HEK293 (cell line): ENCODE measurements at regions not wholly inside any gene's neighbourhood (a gene's known extent, or its start where the extent isn't known, plus 50 kb on each side); places are given as distances from the start of the nearest gene placed in this dataset.

Source experiments
- PRDM1 ChIP-seq: fragments of 450-650 bp; formaldehyde crosslinking; IDR thresholded peaks from 2 replicates; pipeline ENCODE4; 2016; ENCODE audit warnings: missing biosample characterization, missing genetic modification characterization
- REST ChIP-seq: fragments of 450-650 bp; formaldehyde crosslinking; IDR thresholded peaks from 2 replicates; pipeline ENCODE4 v1.5.1; 2016; ENCODE audit warnings: missing biosample characterization, missing genetic modification characterization
- YY1 ChIP-seq: fragments of 450-650 bp; formaldehyde crosslinking; IDR thresholded peaks from 2 replicates; pipeline ENCODE4 v1.5.1; 2018; ENCODE audit warnings: missing biosample characterization, missing genetic modification characterization
- ZBTB8A ChIP-seq: fragments of 450-650 bp; formaldehyde crosslinking; IDR thresholded peaks from 2 replicates; pipeline ENCODE4 v1.5.1; 2016; ENCODE audit warnings: missing biosample characterization, missing genetic modification characterization
- ZNF184 ChIP-seq: fragments of 450-650 bp; IDR thresholded peaks from 2 replicates; pipeline ENCODE4 v1.5.1; 2018; ENCODE audit warnings: missing biosample characterization, mild to moderate bottlenecking, missing genetic modification characterization
- ZNF2 ChIP-seq: fragments of 450-650 bp; formaldehyde crosslinking; IDR thresholded peaks from 2 replicates; pipeline ENCODE4 v1.5.1; 2016; ENCODE audit warnings: missing biosample characterization, missing genetic modification characterization
- ZNF366 ChIP-seq: fragments of 450-650 bp; formaldehyde crosslinking; conservative IDR thresholded peaks from 2 replicates; pipeline ENCODE4 v1.5.1; 2016; ENCODE audit warnings: missing biosample characterization, missing genetic modification characterization
- ZNF473 ChIP-seq: fragments of 450-650 bp; formaldehyde crosslinking; IDR thresholded peaks from 2 replicates; pipeline ENCODE4 v1.5.1; 2017; ENCODE audit warnings: missing biosample characterization, missing genetic modification characterization
- TF ChIP-seq, protein P1 (sequence below): fragments of 450-650 bp; formaldehyde crosslinking; IDR thresholded peaks from 2 replicates; pipeline ENCODE4 v1.5.1; 2016; ENCODE audit warnings: missing biosample characterization, missing genetic modification characterization
- TF ChIP-seq, protein P2 (sequence below): fragments of 450-650 bp; formaldehyde crosslinking; IDR thresholded peaks from 2 replicates; pipeline ENCODE4 v1.5.1; 2017; ENCODE audit warnings: missing biosample characterization, missing genetic modification characterization

GRCh38 chr1:55457874-55458273 is 242.7 kb upstream of the USP24 start:
- TF ChIP-seq, protein P1, sequence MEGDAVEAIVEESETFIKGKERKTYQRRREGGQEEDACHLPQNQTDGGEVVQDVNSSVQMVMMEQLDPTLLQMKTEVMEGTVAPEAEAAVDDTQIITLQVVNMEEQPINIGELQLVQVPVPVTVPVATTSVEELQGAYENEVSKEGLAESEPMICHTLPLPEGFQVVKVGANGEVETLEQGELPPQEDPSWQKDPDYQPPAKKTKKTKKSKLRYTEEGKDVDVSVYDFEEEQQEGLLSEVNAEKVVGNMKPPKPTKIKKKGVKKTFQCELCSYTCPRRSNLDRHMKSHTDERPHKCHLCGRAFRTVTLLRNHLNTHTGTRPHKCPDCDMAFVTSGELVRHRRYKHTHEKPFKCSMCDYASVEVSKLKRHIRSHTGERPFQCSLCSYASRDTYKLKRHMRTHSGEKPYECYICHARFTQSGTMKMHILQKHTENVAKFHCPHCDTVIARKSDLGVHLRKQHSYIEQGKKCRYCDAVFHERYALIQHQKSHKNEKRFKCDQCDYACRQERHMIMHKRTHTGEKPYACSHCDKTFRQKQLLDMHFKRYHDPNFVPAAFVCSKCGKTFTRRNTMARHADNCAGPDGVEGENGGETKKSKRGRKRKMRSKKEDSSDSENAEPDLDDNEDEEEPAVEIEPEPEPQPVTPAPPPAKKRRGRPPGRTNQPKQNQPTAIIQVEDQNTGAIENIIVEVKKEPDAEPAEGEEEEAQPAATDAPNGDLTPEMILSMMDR: no peak
- TF ChIP-seq REST (no peak), PRDM1 (tag by site-specific recombination) (no peak), YY1 (tag by site-specific recombination) (no peak), ZNF184 (tag by site-specific recombination) (no peak), ZNF366 (no peak), ZNF2 (tag by site-specific recombination) (no peak), ZNF473 (no peak), ZBTB8A (tag by site-specific recombination) (no peak)
- TF ChIP-seq, protein P2, sequence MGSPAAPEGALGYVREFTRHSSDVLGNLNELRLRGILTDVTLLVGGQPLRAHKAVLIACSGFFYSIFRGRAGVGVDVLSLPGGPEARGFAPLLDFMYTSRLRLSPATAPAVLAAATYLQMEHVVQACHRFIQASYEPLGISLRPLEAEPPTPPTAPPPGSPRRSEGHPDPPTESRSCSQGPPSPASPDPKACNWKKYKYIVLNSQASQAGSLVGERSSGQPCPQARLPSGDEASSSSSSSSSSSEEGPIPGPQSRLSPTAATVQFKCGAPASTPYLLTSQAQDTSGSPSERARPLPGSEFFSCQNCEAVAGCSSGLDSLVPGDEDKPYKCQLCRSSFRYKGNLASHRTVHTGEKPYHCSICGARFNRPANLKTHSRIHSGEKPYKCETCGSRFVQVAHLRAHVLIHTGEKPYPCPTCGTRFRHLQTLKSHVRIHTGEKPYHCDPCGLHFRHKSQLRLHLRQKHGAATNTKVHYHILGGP: no peak
